ENCODE measurements at regions not wholly inside any gene's neighbourhood (a gene's known extent, or its start where the extent isn't known, plus 50 kb on each side); places are given as distances from the start of the nearest gene placed in this dataset.

- H3K27ac ChIP-seq, result no peak overlapping the region
- TF ChIP-seq, protein P1, sequence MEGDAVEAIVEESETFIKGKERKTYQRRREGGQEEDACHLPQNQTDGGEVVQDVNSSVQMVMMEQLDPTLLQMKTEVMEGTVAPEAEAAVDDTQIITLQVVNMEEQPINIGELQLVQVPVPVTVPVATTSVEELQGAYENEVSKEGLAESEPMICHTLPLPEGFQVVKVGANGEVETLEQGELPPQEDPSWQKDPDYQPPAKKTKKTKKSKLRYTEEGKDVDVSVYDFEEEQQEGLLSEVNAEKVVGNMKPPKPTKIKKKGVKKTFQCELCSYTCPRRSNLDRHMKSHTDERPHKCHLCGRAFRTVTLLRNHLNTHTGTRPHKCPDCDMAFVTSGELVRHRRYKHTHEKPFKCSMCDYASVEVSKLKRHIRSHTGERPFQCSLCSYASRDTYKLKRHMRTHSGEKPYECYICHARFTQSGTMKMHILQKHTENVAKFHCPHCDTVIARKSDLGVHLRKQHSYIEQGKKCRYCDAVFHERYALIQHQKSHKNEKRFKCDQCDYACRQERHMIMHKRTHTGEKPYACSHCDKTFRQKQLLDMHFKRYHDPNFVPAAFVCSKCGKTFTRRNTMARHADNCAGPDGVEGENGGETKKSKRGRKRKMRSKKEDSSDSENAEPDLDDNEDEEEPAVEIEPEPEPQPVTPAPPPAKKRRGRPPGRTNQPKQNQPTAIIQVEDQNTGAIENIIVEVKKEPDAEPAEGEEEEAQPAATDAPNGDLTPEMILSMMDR (conservative IDR thresholded peaks at IDR 0.05), result no peak
- TF ChIP-seq ZFX (IDR thresholded peaks at IDR 0.05), result no peak
Measured at GRCh38 chr6:109925075-109925474, 53.0 kb upstream of the GPR6 start.

GRCh38 chr6:109927052-109927451 is 51.1 kb upstream of the GPR6 start:
- no peak for TF ChIP-seq ZFX (IDR thresholded peaks at IDR 0.05)
- TF ChIP-seq, protein P1 (conservative IDR thresholded peaks at IDR 0.05), result no peak
- no peak overlapping the region for H3K27ac ChIP-seq
